ENCODE measurements at regions not wholly inside any gene's neighbourhood (a gene's known extent, or its start where the extent isn't known, plus 50 kb on each side); places are given as distances from the start of the nearest gene placed in this dataset.

DNA sequence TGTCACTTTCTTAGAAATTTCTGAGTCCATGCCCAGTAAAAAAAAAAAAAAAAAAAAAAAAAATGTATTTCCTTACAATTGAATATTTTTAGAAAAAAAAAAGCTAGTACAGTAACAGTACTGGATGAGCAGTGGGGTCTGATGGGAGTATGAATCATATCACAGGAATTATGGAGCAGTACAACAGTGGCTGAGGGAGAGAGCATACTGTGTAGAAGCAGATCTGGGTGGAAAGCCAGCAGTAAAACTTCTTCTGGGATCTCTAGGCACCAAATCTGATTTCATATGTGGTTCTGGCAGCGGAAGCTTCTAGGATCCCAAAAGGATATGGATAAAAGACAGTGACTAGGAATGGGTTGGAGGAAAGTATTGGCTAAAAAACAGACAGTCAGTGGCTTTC is 414.9 kb upstream of the FSHR start:
- 100% methylated on average over 1 of the region's 1 CpG for WGBS (ENCODE audit: insufficient coverage)
- no peak overlapping the region for H3K4me3 ChIP-seq (ENCODE audit: control insufficient read depth in 1 of 7, extremely low read depth in 1 of 7, insufficient read depth in 4 of 7, low read depth in 2 of 7, low read length in 6 of 7)
- CTCF ChIA-PET = interaction anchor here (0.6 to 0.7 kb wide), 2 partner anchors 610 to 864 kb away, joined by 3 to 4 read pairs; no protein-coding TSS in a partner anchor

DNA sequence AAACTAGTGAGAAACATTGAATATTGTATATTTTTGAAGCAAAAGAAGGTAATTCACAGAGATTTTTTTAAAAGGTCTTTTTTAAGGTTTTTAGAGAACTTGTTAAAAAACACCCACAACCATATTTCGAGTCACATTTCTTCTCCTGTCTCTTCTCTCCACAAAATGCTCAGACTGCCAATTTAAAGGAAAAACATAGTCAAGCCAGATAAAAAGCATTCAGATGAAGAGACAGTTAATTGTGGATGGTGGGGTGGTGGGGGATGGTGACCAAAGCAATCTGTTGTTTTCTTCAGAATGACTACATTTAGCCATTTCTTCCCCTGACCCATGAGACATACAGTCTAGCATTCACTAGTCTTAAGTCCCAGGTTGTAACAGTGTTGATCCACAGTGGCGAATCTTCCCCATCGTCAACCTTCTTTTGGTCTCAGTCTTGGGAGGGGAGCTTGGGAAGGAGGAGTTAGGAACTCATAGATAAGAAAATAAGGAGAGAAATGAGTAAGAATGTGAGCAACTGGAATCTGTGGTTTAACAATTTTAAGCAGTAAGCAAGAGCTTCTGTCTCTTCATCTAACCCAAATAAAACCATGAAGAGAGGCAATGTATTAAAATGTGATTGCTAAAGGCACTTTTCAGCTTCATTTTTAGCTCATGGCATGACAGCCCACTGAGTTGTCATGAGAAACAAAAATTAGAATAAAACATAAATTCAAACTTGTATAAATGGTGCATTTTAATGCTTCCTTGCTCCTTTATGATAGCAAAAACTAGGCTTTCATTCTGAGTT is 413.7 kb upstream of the FSHR start:
- POLR2A ChIA-PET = no interaction called here
- H3K9me3 ChIP-seq (ENCODE audit: control extremely low read depth in 1 of 5, control insufficient read depth in 4 of 5, insufficient read depth in 2 of 5, low read depth in 1 of 5, low read length in 4 of 5) = no peaks in the 10 kb centered on the region
- no peaks in the 10 kb centered on the region for H3K27me3 ChIP-seq (replicated peaks in 2 of 5; ENCODE audit: control insufficient read depth in 4 of 5, insufficient read depth in 5 of 5, low read length in 4 of 5)
- H3K4me1 ChIP-seq (ENCODE audit: control extremely low read depth in 1 of 4, control insufficient read depth in 4 of 4, insufficient read depth in 4 of 4, low read length in 3 of 4) = no peaks in the 10 kb centered on the region
- CTCF ChIA-PET = no interaction called here
- no peak overlapping the region for H3K27ac ChIP-seq (ENCODE audit: insufficient read depth in 1 of 2, low read depth in 1 of 2, low read length in 2 of 2, poor library complexity in 1 of 2, severe bottlenecking in 2 of 2)
- DNase-seq = no peak
- no peak overlapping the region for H3K4me3 ChIP-seq (ENCODE audit: control insufficient read depth in 1 of 7, extremely low read depth in 1 of 7, insufficient read depth in 4 of 7, low read depth in 2 of 7, low read length in 6 of 7)
- WGBS (ENCODE audit: insufficient coverage) = no CpG with 5 or more reads among the region's 3 CpGs
- no peaks in the 10 kb centered on the region for H3K36me3 ChIP-seq (ENCODE audit: control insufficient read depth in 4 of 4, insufficient read depth in 4 of 4, low read length in 3 of 4)

More for the DNA sequence above, 414.9 kb upstream of the FSHR start:
- POLR2A ChIA-PET = no interaction called here
- H3K27me3 ChIP-seq (replicated peaks in 2 of 5; ENCODE audit: control insufficient read depth in 4 of 5, insufficient read depth in 5 of 5, low read length in 4 of 5) = no peaks in the 10 kb centered on the region
- H3K36me3 ChIP-seq (ENCODE audit: control insufficient read depth in 4 of 4, insufficient read depth in 4 of 4, low read length in 3 of 4) = no peaks in the 10 kb centered on the region
- no peaks in the 10 kb centered on the region for H3K4me1 ChIP-seq (ENCODE audit: control extremely low read depth in 1 of 4, control insufficient read depth in 4 of 4, insufficient read depth in 4 of 4, low read length in 3 of 4)
- no peak overlapping the region for H3K27ac ChIP-seq (ENCODE audit: insufficient read depth in 1 of 2, low read depth in 1 of 2, low read length in 2 of 2, poor library complexity in 1 of 2, severe bottlenecking in 2 of 2)
- no peaks in the 10 kb centered on the region for H3K9me3 ChIP-seq (ENCODE audit: control extremely low read depth in 1 of 5, control insufficient read depth in 4 of 5, insufficient read depth in 2 of 5, low read depth in 1 of 5, low read length in 4 of 5)
- DNase-seq = no peak

DNA sequence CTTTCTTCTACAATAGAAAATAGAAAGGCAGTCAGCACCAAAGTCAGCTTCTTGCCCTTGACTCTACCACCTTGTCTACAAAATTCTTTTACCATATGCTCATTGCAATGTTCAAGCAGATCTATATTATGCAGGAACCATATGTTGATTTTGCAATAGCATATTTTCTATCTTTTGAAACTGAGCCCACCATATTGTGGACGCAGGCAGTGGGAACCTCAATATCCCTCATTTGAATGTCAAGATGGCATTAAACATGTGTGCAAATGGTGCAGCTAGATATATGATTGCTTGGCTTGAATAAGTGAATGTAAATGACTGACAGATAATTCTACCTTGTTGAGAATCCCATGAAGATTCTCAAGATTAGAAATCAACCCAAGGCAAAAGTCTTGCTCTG is 412.7 kb upstream of the FSHR start:
- Histone ChIP-seq H3K36me3 (ENCODE audit: control insufficient read depth in 4 of 4, insufficient read depth in 4 of 4, low read length in 3 of 4) (no peaks in the 10 kb centered on the region), H3K27me3 (replicated peaks in 2 of 5; ENCODE audit: control insufficient read depth in 4 of 5, insufficient read depth in 5 of 5, low read length in 4 of 5) (no peaks in the 10 kb centered on the region), H3K4me1 (ENCODE audit: control extremely low read depth in 1 of 4, control insufficient read depth in 4 of 4, insufficient read depth in 4 of 4, low read length in 3 of 4) (no peaks in the 10 kb centered on the region), H3K27ac (ENCODE audit: insufficient read depth in 1 of 2, low read depth in 1 of 2, low read length in 2 of 2, poor library complexity in 1 of 2, severe bottlenecking in 2 of 2) (no peak overlapping the region), H3K4me3 (ENCODE audit: control insufficient read depth in 1 of 7, extremely low read depth in 1 of 7, insufficient read depth in 4 of 7, low read depth in 2 of 7, low read length in 6 of 7) (no peak overlapping the region), H3K9me3 (ENCODE audit: control extremely low read depth in 1 of 5, control insufficient read depth in 4 of 5, insufficient read depth in 2 of 5, low read depth in 1 of 5, low read length in 4 of 5) (no peaks in the 10 kb centered on the region)
- CTCF ChIA-PET = no interaction called here
- WGBS (ENCODE audit: insufficient coverage) = no CpG with 5 or more reads among the region's 1 CpG
- DNase-seq = no peak
- POLR2A ChIA-PET = no interaction called here

DNA sequence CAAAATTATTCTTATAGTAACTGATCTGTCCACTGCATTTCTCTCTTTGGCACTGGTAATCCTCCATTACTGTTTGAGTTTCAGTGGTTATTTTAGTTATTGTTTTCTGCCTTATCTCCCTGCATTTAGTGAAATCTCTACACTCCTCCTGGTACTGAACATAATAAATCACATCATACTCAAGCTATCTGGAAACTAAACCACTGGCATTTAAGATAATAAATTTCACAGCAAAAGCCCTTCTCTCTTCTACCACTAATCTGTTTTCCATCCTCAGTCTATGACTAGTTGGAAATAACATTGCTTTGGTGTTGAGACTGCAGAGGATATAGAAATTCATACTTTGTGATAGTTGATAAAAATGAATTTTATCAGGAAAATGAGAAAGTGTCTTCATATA is 399.3 kb upstream of the FSHR start:
- Histone ChIP-seq H3K4me3 (ENCODE audit: control insufficient read depth in 1 of 7, extremely low read depth in 1 of 7, insufficient read depth in 4 of 7, low read depth in 2 of 7, low read length in 6 of 7) (no peak overlapping the region), H3K4me1 (ENCODE audit: control extremely low read depth in 1 of 4, control insufficient read depth in 4 of 4, insufficient read depth in 4 of 4, low read length in 3 of 4) (no peaks in the 10 kb centered on the region), H3K9me3 (ENCODE audit: control extremely low read depth in 1 of 5, control insufficient read depth in 4 of 5, insufficient read depth in 2 of 5, low read depth in 1 of 5, low read length in 4 of 5) (peaks cover 0 to 2% (median 0%) of the 10 kb centered on the region in 5 experiments), H3K36me3 (ENCODE audit: control insufficient read depth in 4 of 4, insufficient read depth in 4 of 4, low read length in 3 of 4) (no peaks in the 10 kb centered on the region), H3K27me3 (replicated peaks in 2 of 5; ENCODE audit: control insufficient read depth in 4 of 5, insufficient read depth in 5 of 5, low read length in 4 of 5) (no peaks in the 10 kb centered on the region), H3K27ac (ENCODE audit: insufficient read depth in 1 of 2, low read depth in 1 of 2, low read length in 2 of 2, poor library complexity in 1 of 2, severe bottlenecking in 2 of 2) (no peak overlapping the region)
- ChIA-PET CTCF (no interaction called here), POLR2A (no interaction called here)
- DNase-seq = no peak

DNA sequence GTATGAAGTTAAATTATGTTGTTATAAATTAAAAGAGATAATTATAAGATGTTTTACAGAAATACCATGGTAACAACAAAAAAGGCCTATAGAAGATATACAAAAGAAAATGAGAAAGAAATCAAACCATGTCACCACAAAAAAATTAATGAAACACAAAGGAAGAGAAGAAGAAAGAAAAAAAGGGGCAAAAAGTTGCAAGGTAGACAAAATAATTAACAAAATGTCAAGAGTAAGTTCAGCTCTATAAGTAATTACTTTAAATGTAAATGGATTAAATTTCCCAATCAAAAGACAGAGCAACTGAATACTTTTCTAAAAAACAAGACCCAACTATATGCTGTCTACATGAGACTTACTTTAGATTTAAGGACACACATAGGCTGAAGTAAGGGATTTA is 378.4 kb upstream of the FSHR start:
- no peak for DNase-seq
- Histone ChIP-seq H3K4me1 (ENCODE audit: control extremely low read depth in 1 of 4, control insufficient read depth in 4 of 4, insufficient read depth in 4 of 4, low read length in 3 of 4) (no peaks in the 10 kb centered on the region), H3K36me3 (ENCODE audit: control insufficient read depth in 4 of 4, insufficient read depth in 4 of 4, low read length in 3 of 4) (no peaks in the 10 kb centered on the region), H3K27me3 (replicated peaks in 2 of 5; ENCODE audit: control insufficient read depth in 4 of 5, insufficient read depth in 5 of 5, low read length in 4 of 5) (no peaks in the 10 kb centered on the region), H3K27ac (ENCODE audit: insufficient read depth in 1 of 2, low read depth in 1 of 2, low read length in 2 of 2, poor library complexity in 1 of 2, severe bottlenecking in 2 of 2) (no peak overlapping the region), H3K4me3 (ENCODE audit: control insufficient read depth in 1 of 7, extremely low read depth in 1 of 7, insufficient read depth in 4 of 7, low read depth in 2 of 7, low read length in 6 of 7) (no peak overlapping the region), H3K9me3 (ENCODE audit: control extremely low read depth in 1 of 5, control insufficient read depth in 4 of 5, insufficient read depth in 2 of 5, low read depth in 1 of 5, low read length in 4 of 5) (peaks cover 0 to 6% (median 3%) of the 10 kb centered on the region in 5 experiments)
- POLR2A ChIA-PET = no interaction called here
- CTCF ChIA-PET = no interaction called here

DNA sequence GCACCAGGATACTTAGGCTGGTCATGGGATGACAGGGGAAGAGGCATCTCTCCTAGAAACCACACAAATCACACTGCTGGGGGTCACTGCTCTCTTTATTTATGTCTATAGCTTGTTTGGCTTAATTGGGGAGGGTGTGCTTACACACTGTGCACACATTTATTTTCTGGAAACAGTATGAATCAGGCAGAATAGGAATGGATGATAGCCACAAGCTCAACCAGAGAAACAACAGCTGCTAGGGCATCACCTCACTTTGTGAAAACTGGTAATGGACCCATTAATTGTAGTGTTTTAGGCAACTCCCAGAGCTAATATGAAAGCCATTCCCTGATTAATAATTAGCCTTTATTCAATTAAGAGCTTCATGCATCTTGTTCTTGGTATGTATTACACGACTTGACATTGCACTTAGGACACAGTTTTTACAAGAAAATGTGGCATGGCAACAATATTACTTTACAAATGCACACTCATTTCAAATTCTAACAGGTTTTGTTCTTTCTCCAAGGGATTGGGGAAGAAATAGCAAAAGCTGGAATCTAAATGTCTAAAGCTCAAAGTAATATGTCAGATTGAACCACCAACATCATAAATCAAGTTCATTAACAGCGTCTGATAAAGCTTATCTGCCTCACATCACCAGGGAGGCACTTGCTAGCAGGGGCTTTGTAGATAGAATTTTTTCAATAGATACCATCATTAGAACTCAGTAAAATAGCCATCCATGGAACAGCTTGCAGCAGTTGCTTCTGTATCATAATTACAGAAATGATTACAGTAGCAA is 361.9 kb upstream of the FSHR start:
- Histone ChIP-seq H3K4me3 (ENCODE audit: control insufficient read depth in 1 of 7, extremely low read depth in 1 of 7, insufficient read depth in 4 of 7, low read depth in 2 of 7, low read length in 6 of 7) (no peak overlapping the region), H3K27me3 (replicated peaks in 2 of 5; ENCODE audit: control insufficient read depth in 4 of 5, insufficient read depth in 5 of 5, low read length in 4 of 5) (no peaks in the 10 kb centered on the region), H3K9me3 (ENCODE audit: control extremely low read depth in 1 of 5, control insufficient read depth in 4 of 5, insufficient read depth in 2 of 5, low read depth in 1 of 5, low read length in 4 of 5) (no peaks in the 10 kb centered on the region), H3K27ac (ENCODE audit: insufficient read depth in 1 of 2, low read depth in 1 of 2, low read length in 2 of 2, poor library complexity in 1 of 2, severe bottlenecking in 2 of 2) (no peak overlapping the region), H3K36me3 (ENCODE audit: control insufficient read depth in 4 of 4, insufficient read depth in 4 of 4, low read length in 3 of 4) (no peaks in the 10 kb centered on the region), H3K4me1 (ENCODE audit: control extremely low read depth in 1 of 4, control insufficient read depth in 4 of 4, insufficient read depth in 4 of 4, low read length in 3 of 4) (no peaks in the 10 kb centered on the region)
- WGBS (ENCODE audit: insufficient coverage) = 60% methylated on average over 1 of the region's 2 CpGs
- CTCF ChIA-PET = interaction anchor here (1.2 kb wide), 1 partner anchor 46 kb away, joined by 3 read pairs; no protein-coding TSS in a partner anchor
- POLR2A ChIA-PET = no interaction called here
- DNase-seq = no peak

DNA sequence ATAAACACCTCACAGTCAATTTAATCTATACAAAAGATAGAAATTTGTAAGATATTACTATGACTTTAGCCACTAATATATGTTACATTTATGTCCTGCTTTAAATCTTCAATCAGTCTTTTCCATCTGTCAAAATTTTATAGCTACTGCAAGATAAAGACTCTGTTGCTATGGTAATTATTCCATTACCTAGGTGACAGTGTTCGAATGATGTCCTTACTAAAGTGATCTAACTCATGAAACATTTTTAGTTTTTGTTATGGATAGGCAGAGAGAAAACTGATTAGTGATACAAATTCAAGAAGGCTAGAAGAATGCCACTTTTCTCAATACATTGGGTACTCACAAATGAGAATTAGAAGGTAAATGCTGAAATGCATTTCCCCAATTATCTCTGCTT is 359.9 kb upstream of the FSHR start:
- Histone ChIP-seq H3K9me3 (ENCODE audit: control extremely low read depth in 1 of 5, control insufficient read depth in 4 of 5, insufficient read depth in 2 of 5, low read depth in 1 of 5, low read length in 4 of 5) (no peaks in the 10 kb centered on the region), H3K4me3 (ENCODE audit: control insufficient read depth in 1 of 7, extremely low read depth in 1 of 7, insufficient read depth in 4 of 7, low read depth in 2 of 7, low read length in 6 of 7) (no peak overlapping the region), H3K36me3 (ENCODE audit: control insufficient read depth in 4 of 4, insufficient read depth in 4 of 4, low read length in 3 of 4) (no peaks in the 10 kb centered on the region), H3K27ac (ENCODE audit: insufficient read depth in 1 of 2, low read depth in 1 of 2, low read length in 2 of 2, poor library complexity in 1 of 2, severe bottlenecking in 2 of 2) (no peak overlapping the region), H3K4me1 (ENCODE audit: control extremely low read depth in 1 of 4, control insufficient read depth in 4 of 4, insufficient read depth in 4 of 4, low read length in 3 of 4) (no peaks in the 10 kb centered on the region), H3K27me3 (replicated peaks in 2 of 5; ENCODE audit: control insufficient read depth in 4 of 5, insufficient read depth in 5 of 5, low read length in 4 of 5) (no peaks in the 10 kb centered on the region)
- ChIA-PET CTCF (no interaction called here), POLR2A (no interaction called here)
- DNase-seq = no peak
- WGBS (ENCODE audit: insufficient coverage) = no CpG with 5 or more reads among the region's 1 CpG

All from common myeloid progenitor, CD34-positive (primary cell).